ENCODE measurements at regions not wholly inside any gene's neighbourhood (a gene's known extent, or its start where the extent isn't known, plus 50 kb on each side); places are given as distances from the start of the nearest gene placed in this dataset.

- H3K9me2 ChIP-seq (ENCODE audit: insufficient read depth) = no peaks in the 10 kb centered on the region
- no peaks in the 10 kb centered on the region for H3K79me2 ChIP-seq (ENCODE audit: insufficient read depth, low read length)
- intact Hi-C loops (cut with micrococcal nuclease) = no loop called here
These were observed 571.4 kb upstream of the ZNF804A start for GRCh38 chr2:184026961-184027360.

GRCh38 chr2:184030245-184030644 lies 568.1 kb upstream of the ZNF804A start:
- no peak overlapping the region for H3K4me2 ChIP-seq (ENCODE audit: low read length)
- no peak for ATAC-seq
- BruUV-seq (replicated peaks) = no TSS peak
- no peak for TF ChIP-seq ELF1 (IDR thresholded peaks at IDR 0.05; ENCODE audit: borderline replicate concordance, low read depth)
- no peak for TF ChIP-seq REST (IDR thresholded peaks at IDR 0.05; ENCODE audit: low read depth)
- TF ChIP-seq ZFX (IDR thresholded peaks at IDR 0.05) = no peak
- TF ChIP-seq EZH2phosphoT487 (IDR thresholded peaks at IDR 0.05; ENCODE audit: borderline replicate concordance) = no peak
- no peak for TF ChIP-seq JUND (IDR thresholded peaks at IDR 0.05)
- no peak for TF ChIP-seq YY1 (IDR thresholded peaks at IDR 0.05; ENCODE audit: extremely low read depth, insufficient replicate concordance, low read depth, low read length)
- no peak for TF ChIP-seq ATF3 (IDR thresholded peaks at IDR 0.05)
- no peak for TF ChIP-seq EZH2 (IDR thresholded peaks at IDR 0.05)
- no peaks in the 10 kb centered on the region for H3K36me3 ChIP-seq (ENCODE audit: control insufficient read depth in 1 of 2, insufficient read depth in 2 of 2, low read length in 2 of 2)
- intact Hi-C loops (cut with micrococcal nuclease) = no loop called here
- RAD21 ChIA-PET (ENCODE audit: low non-redundant PET in 1 of 2, low total read pairs in 2 of 2, uncharacterized antibody in 2 of 2, unreplicated experiment in 2 of 2) = no interaction called here
- H3K9me2 ChIP-seq (ENCODE audit: insufficient read depth) = no peaks in the 10 kb centered on the region
- H3K9ac ChIP-seq (ENCODE audit: low read length) = no peak overlapping the region
- no peaks in the 10 kb centered on the region; a peak in 1 of 4 replicates for H3K9me3 ChIP-seq (ENCODE audit: control insufficient read depth in 1 of 2, insufficient read depth in 1 of 2, low read depth in 1 of 2, low read length in 2 of 2)
- no peak overlapping the region for H2AFZ ChIP-seq (ENCODE audit: low read depth, low read length, poor library complexity, severe bottlenecking)
- CTCF ChIA-PET = no interaction called here
- no peak for DNase-seq (ENCODE audit: low read depth, low spot score)
- POLR2A ChIA-PET = no interaction called here
- H4K20me1 ChIP-seq (ENCODE audit: insufficient read depth) = no peaks in the 10 kb centered on the region
- H3K4me3 ChIP-seq (replicated peaks in 1 of 2; ENCODE audit: low read depth in 1 of 2, low read length in 2 of 2) = no peak overlapping the region
- H3K4me1 ChIP-seq (ENCODE audit: control insufficient read depth in 1 of 2, insufficient read depth in 2 of 2, low read length in 2 of 2) = no peaks in the 10 kb centered on the region
- H3K27me3 ChIP-seq (ENCODE audit: insufficient read depth, low read length) = no peaks in the 10 kb centered on the region
- H3K27ac ChIP-seq (ENCODE audit: low read depth, low read length) = no peak overlapping the region
- no peaks in the 10 kb centered on the region for H3K79me2 ChIP-seq (ENCODE audit: insufficient read depth, low read length)

More at GRCh38 chr2:184026961-184027360, 571.4 kb upstream of the ZNF804A start:
- Histone ChIP-seq H3K9ac (ENCODE audit: low read length) (no peak overlapping the region), H3K4me3 (replicated peaks in 1 of 2; ENCODE audit: low read depth in 1 of 2, low read length in 2 of 2) (no peak overlapping the region), H4K20me1 (ENCODE audit: insufficient read depth) (no peaks in the 10 kb centered on the region), H3K36me3 (ENCODE audit: control insufficient read depth in 1 of 2, insufficient read depth in 2 of 2, low read length in 2 of 2) (no peaks in the 10 kb centered on the region), H3K4me1 (ENCODE audit: control insufficient read depth in 1 of 2, insufficient read depth in 2 of 2, low read length in 2 of 2) (no peaks in the 10 kb centered on the region), H3K4me2 (ENCODE audit: low read length) (no peak overlapping the region), H3K27ac (ENCODE audit: low read depth, low read length) (no peak overlapping the region), H2AFZ (ENCODE audit: low read depth, low read length, poor library complexity, severe bottlenecking) (peak overlapping the region; percentile 81), H3K9me3 (ENCODE audit: control insufficient read depth in 1 of 2, insufficient read depth in 1 of 2, low read depth in 1 of 2, low read length in 2 of 2) (no peaks in the 10 kb centered on the region; a peak in 1 of 4 replicates), H3K27me3 (ENCODE audit: insufficient read depth, low read length) (no peaks in the 10 kb centered on the region)
- BruUV-seq (replicated peaks) = no TSS peak
- DNase-seq (ENCODE audit: low read depth, low spot score) (no peak), ATAC-seq (no peak)
- ChIA-PET CTCF (no interaction called here), RAD21 (ENCODE audit: low non-redundant PET in 1 of 2, low total read pairs in 2 of 2, uncharacterized antibody in 2 of 2, unreplicated experiment in 2 of 2) (no interaction called here), POLR2A (no interaction called here)
- no peak for TF ChIP-seq EZH2phosphoT487 (IDR thresholded peaks at IDR 0.05; ENCODE audit: borderline replicate concordance)
- TF ChIP-seq ZFX (IDR thresholded peaks at IDR 0.05) = no peak
